GM21825 (cell line): ENCODE measurements at regions not wholly inside any gene's neighbourhood (a gene's known extent, or its start where the extent isn't known, plus 50 kb on each side); places are given as distances from the start of the nearest gene placed in this dataset.

Experiments used
- ATAC-seq: cut with Tn5 transposase; IDR thresholded peaks from one replicate; pipeline ENCODE4 v1.9.1; 2021; ENCODE audit warnings: mild to moderate bottlenecking, moderate library complexity; ENCODE audit not compliant: unreplicated experiment

- no peak for ATAC-seq
Measured at GRCh38 chr11:131295986-131296385, 74.4 kb upstream of the NTM start.

- no peak for ATAC-seq
Measured at GRCh38 chr11:131297441-131297840, 73.0 kb upstream of the NTM start.

GRCh38 chr11:131299598-131300438 lies 70.6 kb upstream of the NTM start:
- no peak for ATAC-seq

- ATAC-seq = no peak
Measured at GRCh38 chr11:131300439-131300717, 70.0 kb upstream of the NTM start.

GRCh38 chr11:131301306-131301705 lies 69.1 kb upstream of the NTM start:
- ATAC-seq = no peak

- ATAC-seq = no peak
Measured at GRCh38 chr11:131302836-131303235, 67.6 kb upstream of the NTM start.

GRCh38 chr11:131303611-131304119 lies 66.8 kb upstream of the NTM start:
- ATAC-seq = no peak

- ATAC-seq = no peak
Measured at GRCh38 chr11:131305005-131305404, 65.4 kb upstream of the NTM start.

GRCh38 chr11:131307506-131307905 lies 62.9 kb upstream of the NTM start:
- ATAC-seq = no peak

- ATAC-seq = no peak
Measured at GRCh38 chr11:131309776-131310175, 60.6 kb upstream of the NTM start.

GRCh38 chr11:131311776-131312514 lies 58.5 kb upstream of the NTM start:
- no peak for ATAC-seq
